WTC11 (cell line): ENCODE measurements at regions not wholly inside any gene's neighbourhood (a gene's known extent, or its start where the extent isn't known, plus 50 kb on each side); places are given as distances from the start of the nearest gene placed in this dataset.

Experiments
- ATAC-seq: fragments of 200-7000 bp; cut with Tn5 transposase; 2 replicates; pipeline ENCODE4 v1.10.0; 2021; ENCODE audit warnings: mild to moderate bottlenecking, moderate library complexity
- CTCF ChIA-PET: fragments of 300-600 bp; sonication (Branson Sonifier 250); formaldehyde crosslinking; loops from one replicate; lab custom pipeline; 2021; ENCODE audit warnings: antibody characterized with exemption; lab: Charles Lee
- POLR2A ChIA-PET: fragments of 350-600 bp; sonication (Branson Sonifier 250); formaldehyde crosslinking; loops from one replicate; lab custom pipeline; 2021; ENCODE audit warnings: antibody characterized with exemption; lab: Charles Lee
- DNase-seq: peaks from one replicate; pipeline ENCODE4 v3.0.0; 2021; ENCODE audit warnings: low spot score
- H3K27ac Mint-ChIP-seq: 2 replicates; pipeline ENCODE4 v1.8.0; 2021; ENCODE audit warnings: mixed read lengths
- H3K27me3 Mint-ChIP-seq: 2 replicates; pipeline ENCODE4 v1.8.0; 2021; ENCODE audit warnings: low read depth, mild to moderate bottlenecking, moderate library complexity, mixed read lengths
- H3K36me3 Mint-ChIP-seq: 2 replicates; pipeline ENCODE4 v1.8.0; 2021; ENCODE audit warnings: mixed read lengths
- H3K4me1 Mint-ChIP-seq: 2 replicates; pipeline ENCODE4 v1.8.0; 2022; ENCODE audit warnings: mixed read lengths
- H3K4me3 Mint-ChIP-seq: 2 replicates; pipeline ENCODE4 v1.8.0; 2021; ENCODE audit warnings: mild to moderate bottlenecking, moderate library complexity, mixed read lengths
- H3K9me3 Mint-ChIP-seq: 2 replicates; pipeline ENCODE4 v1.8.0; 2021; ENCODE audit warnings: mixed read lengths
- AR ChIP-seq: fragments of 250-450 bp; sonication (Bioruptor Pico); IDR thresholded peaks from 2 replicates; pipeline ENCODE4 v1.9.0; 2021; ENCODE audit warnings: mild to moderate bottlenecking
- ATF6 ChIP-seq: sonication (generic); formaldehyde crosslinking; IDR thresholded peaks from 2 replicates; pipeline ENCODE4 v1.8.1; 2023; ENCODE audit warnings: mild to moderate bottlenecking, missing genetic modification reagents
- CREM ChIP-seq: sonication (generic); formaldehyde crosslinking; IDR thresholded peaks from 2 replicates; pipeline ENCODE4 v1.8.1; 2022; ENCODE audit warnings: mild to moderate bottlenecking, missing genetic modification reagents, moderate library complexity
- E2F1 ChIP-seq: sonication (generic); formaldehyde crosslinking; IDR thresholded peaks from 2 replicates; pipeline ENCODE4 v1.8.0; 2022; ENCODE audit warnings: mild to moderate bottlenecking, missing genetic modification reagents
- E2F4 ChIP-seq: sonication (generic); formaldehyde crosslinking; IDR thresholded peaks from 2 replicates; pipeline ENCODE4 v1.8.1; 2022; ENCODE audit warnings: low read depth, mild to moderate bottlenecking, moderate library complexity, missing genetic modification reagents, borderline replicate concordance
- E2F5 ChIP-seq: sonication (generic); formaldehyde crosslinking; IDR thresholded peaks from 2 replicates; pipeline ENCODE4 v1.8.1; 2022; ENCODE audit warnings: mild to moderate bottlenecking, moderate library complexity, missing genetic modification reagents
- FOXK1 ChIP-seq: sonication (generic); formaldehyde crosslinking; IDR thresholded peaks from 2 replicates; pipeline ENCODE4 v1.8.0; 2022; ENCODE audit warnings: mild to moderate bottlenecking, moderate library complexity, missing genetic modification reagents
- FOXP4 ChIP-seq: sonication (generic); formaldehyde crosslinking; IDR thresholded peaks from 2 replicates; pipeline ENCODE4 v1.8.0; 2022; ENCODE audit warnings: mild to moderate bottlenecking, missing genetic modification reagents
- HMGXB4 ChIP-seq: sonication (generic); formaldehyde crosslinking; IDR thresholded peaks from 2 replicates; pipeline ENCODE4 v1.8.1; 2023; ENCODE audit warnings: mild to moderate bottlenecking, moderate library complexity, missing genetic modification reagents
- IRF2 ChIP-seq: sonication (generic); formaldehyde crosslinking; IDR thresholded peaks from 2 replicates; pipeline ENCODE4 v1.8.0; 2022; ENCODE audit warnings: low read depth, missing genetic modification reagents, borderline replicate concordance
- JAZF1 ChIP-seq: fragments of 250-450 bp; sonication (Bioruptor Pico); IDR thresholded peaks from 2 replicates; pipeline ENCODE4 v1.9.0; 2021; ENCODE audit warnings: moderate library complexity, mild to moderate bottlenecking, inconsistent platforms
- RORB ChIP-seq: fragments of 250-450 bp; sonication (Bioruptor Pico); IDR thresholded peaks from 2 replicates; pipeline ENCODE4 v1.9.0; 2021; ENCODE audit warnings: mild to moderate bottlenecking
- SMAD3 ChIP-seq: sonication (generic); formaldehyde crosslinking; IDR thresholded peaks from 2 replicates; pipeline ENCODE4 v1.8.0; 2022; ENCODE audit warnings: missing genetic modification reagents, mild to moderate bottlenecking, borderline replicate concordance
- USF2 ChIP-seq: sonication (generic); formaldehyde crosslinking; IDR thresholded peaks from 2 replicates; pipeline ENCODE4 v1.8.1; 2023; ENCODE audit warnings: mild to moderate bottlenecking, missing genetic modification reagents, moderate library complexity
- ZBTB21 ChIP-seq: sonication (generic); formaldehyde crosslinking; IDR thresholded peaks from 2 replicates; pipeline ENCODE4 v1.8.1; 2023; ENCODE audit warnings: mild to moderate bottlenecking, missing genetic modification reagents, borderline replicate concordance
- ZNF416 ChIP-seq: fragments of 250-450 bp; sonication (Bioruptor Pico); IDR thresholded peaks from 2 replicates; pipeline ENCODE4 v1.9.0; 2021; ENCODE audit warnings: mild to moderate bottlenecking, inconsistent platforms

GRCh38 chr3:127034195-127034989, 51.5 kb downstream of the PLXNA1 start (continued):
- no peak for TF ChIP-seq HMGXB4 (CRISPR knock-in tag)
- no peak for TF ChIP-seq JAZF1 (CRISPR knock-in tag)

- Mint-ChIP-seq H3K27ac (peak overlapping the region; percentile 72; the same call in 1 of the 2 replicates), H3K4me3 (no peak overlapping the region), H3K36me3 (peaks cover 2% of the 10 kb centered on the region), H3K27me3 (no peaks in the 10 kb centered on the region), H3K9me3 (no peaks in the 10 kb centered on the region), H3K4me1 (no peaks in the 10 kb centered on the region)
- DNase-seq (no peak), ATAC-seq (no peak)
- CTCF ChIA-PET: no interaction called here
- no peak for TF ChIP-seq USF2
- no peak for TF ChIP-seq ZNF416 (CRISPR knock-in tag)
- TF ChIP-seq E2F1: no peak
- TF ChIP-seq FOXP4 (CRISPR knock-in tag): no peak
- TF ChIP-seq SMAD3: no peak
- TF ChIP-seq RORB (CRISPR knock-in tag): no peak
- no peak for TF ChIP-seq AR (CRISPR knock-in tag)
- no peak for TF ChIP-seq E2F4 (CRISPR knock-in tag)
- no peak for TF ChIP-seq IRF2 (CRISPR knock-in tag)
- TF ChIP-seq E2F5 (CRISPR knock-in tag): no peak
- no peak for TF ChIP-seq CREM
- TF ChIP-seq ZBTB21 (CRISPR knock-in tag): no peak
- TF ChIP-seq FOXK1: no peak
- no peak for TF ChIP-seq ATF6 (CRISPR knock-in tag)
- POLR2A ChIA-PET: no interaction called here
These were observed 52.2 kb downstream of the PLXNA1 start for GRCh38 chr3:127034990-127035652.
